Astrocyte (in vitro differentiated cells and primary cell): ENCODE measurements at regions not wholly inside any gene's neighbourhood (a gene's known extent, or its start where the extent isn't known, plus 50 kb on each side); places are given as distances from the start of the nearest gene placed in this dataset.

Experiments used
- CTCF ChIP-seq: IDR thresholded peaks from 2 replicates; pipeline ENCODE4 v1.5.1; 2011; ENCODE audit warnings: low read depth, mild to moderate bottlenecking, inconsistent platforms, low read length, moderate library complexity; ENCODE audit not compliant: insufficient read depth
- EZH2 ChIP-seq: IDR thresholded peaks from 2 replicates; pipeline ENCODE4 v1.6.1; 2012; ENCODE audit warnings: mild to moderate bottlenecking, low read length, inconsistent platforms; ENCODE audit not compliant: insufficient read depth

GRCh38 chr5:86674069-86674468 is 56.3 kb downstream of the COX7C start:
- TF ChIP-seq CTCF (no peak), EZH2 (no peak)
